Activated CD8-positive, alpha-beta T cell treated with anti-CD3 and anti-CD28 coated beads for 36 hours (primary cell): ENCODE measurements at regions not wholly inside any gene's neighbourhood (a gene's known extent, or its start where the extent isn't known, plus 50 kb on each side); places are given as distances from the start of the nearest gene placed in this dataset.

ENCODE experiments used
- ATAC-seq: fragments of 200-7000 bp; cut with Tn5 transposase; one replicate; pipeline ENCODE4 v1.10.0; 2021; ENCODE audit warnings: mild to moderate bottlenecking, moderate library complexity
- CTCF ChIA-PET: fragments of 350-600 bp; sonication (Branson Sonifier 250); formaldehyde crosslinking; loops from one replicate; lab custom pipeline; 2021; ENCODE audit warnings: antibody characterized with exemption; lab: Charles Lee
- POLR2A ChIA-PET: fragments of 350-600 bp; sonication (Branson Sonifier 250); formaldehyde crosslinking; loops from one replicate; lab custom pipeline; 2021; ENCODE audit warnings: antibody characterized with exemption; lab: Charles Lee
- DNase-seq: peaks from one replicate; pipeline ENCODE4 v3.0.0-alpha.2; 2020
- H3K27ac Mint-ChIP-seq: one replicate; pipeline ENCODE4 v1.8.0; 2021; ENCODE audit warnings: mild to moderate bottlenecking, mixed read lengths
- H3K27me3 Mint-ChIP-seq: one replicate; pipeline ENCODE4 v1.8.0; 2021; ENCODE audit warnings: mixed read lengths
- H3K36me3 Mint-ChIP-seq: one replicate; pipeline ENCODE4 v1.8.0; 2021; ENCODE audit warnings: low read depth, mixed read lengths
- H3K4me1 Mint-ChIP-seq: one replicate; pipeline ENCODE4 v1.8.0; 2021; ENCODE audit warnings: low read depth, mixed read lengths
- H3K4me3 Mint-ChIP-seq: one replicate; pipeline ENCODE4 v1.8.0; 2021; ENCODE audit warnings: mild to moderate bottlenecking, moderate library complexity, mixed read lengths
- H3K9me3 Mint-ChIP-seq: one replicate; pipeline ENCODE4 v1.8.0; 2021; ENCODE audit warnings: mixed read lengths
- intact Hi-C: fragments of 100-400 bp; cut with micrococcal nuclease; formaldehyde crosslinking; loops from one replicate; pipeline ENCODE4 v1.10.0; 2022
- TF ChIP-seq, protein P1 (sequence below): fragments of 200-600 bp; IDR thresholded peaks from one replicate; pipeline ENCODE4 v1.8.0; 2022; ENCODE audit warnings: antibody characterized with exemption, mild to moderate bottlenecking

DNA sequence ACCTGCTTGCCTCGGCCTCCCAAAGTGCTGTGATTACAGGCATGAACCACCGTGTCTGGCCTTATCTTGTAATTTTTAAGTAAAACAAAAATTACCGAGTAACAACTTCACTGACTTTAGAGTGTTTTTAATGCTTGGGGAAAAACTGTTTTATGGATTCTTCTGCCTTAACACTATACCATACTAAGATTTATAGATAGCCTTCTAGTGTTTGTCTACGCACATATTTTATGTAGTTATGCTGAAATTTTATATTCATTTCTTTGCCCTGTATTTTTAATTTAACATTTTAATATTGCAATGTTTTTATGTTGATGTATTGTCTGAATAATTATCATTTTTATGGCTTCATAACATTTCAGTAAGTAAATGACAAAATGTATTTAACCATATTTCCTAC is 96.4 kb upstream of the FTMT start:
- intact Hi-C loops, result no loop called here

DNA sequence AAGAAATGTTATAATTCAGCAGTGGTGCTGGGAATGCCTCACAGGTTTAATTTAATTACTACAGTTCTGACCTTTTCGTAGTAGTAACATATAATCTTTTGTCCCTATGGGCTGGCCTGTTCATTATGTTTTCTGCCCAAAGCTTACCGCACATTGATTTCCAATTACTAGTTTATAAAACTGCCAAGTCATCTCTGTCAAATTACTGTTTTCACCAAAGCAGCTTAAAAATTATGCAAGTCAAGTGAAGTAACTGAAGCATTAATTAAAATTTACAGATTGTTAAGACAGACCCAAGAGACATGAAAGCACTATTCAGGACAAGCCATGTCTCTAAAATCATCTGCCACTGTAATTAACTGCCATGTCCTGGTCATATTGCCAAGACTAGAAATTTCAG is 93.9 kb upstream of the FTMT start:
- DNase-seq (no peak), ATAC-seq (no peak)
- Mint-ChIP-seq H3K4me3 (no peak overlapping the region), H3K4me1 (no peaks in the 10 kb centered on the region), H3K9me3 (no peaks in the 10 kb centered on the region), H3K27ac (no peak overlapping the region), H3K27me3 (no peaks in the 10 kb centered on the region), H3K36me3 (no peaks in the 10 kb centered on the region)
- CTCF ChIA-PET, result no interaction called here
- TF ChIP-seq, protein P1, sequence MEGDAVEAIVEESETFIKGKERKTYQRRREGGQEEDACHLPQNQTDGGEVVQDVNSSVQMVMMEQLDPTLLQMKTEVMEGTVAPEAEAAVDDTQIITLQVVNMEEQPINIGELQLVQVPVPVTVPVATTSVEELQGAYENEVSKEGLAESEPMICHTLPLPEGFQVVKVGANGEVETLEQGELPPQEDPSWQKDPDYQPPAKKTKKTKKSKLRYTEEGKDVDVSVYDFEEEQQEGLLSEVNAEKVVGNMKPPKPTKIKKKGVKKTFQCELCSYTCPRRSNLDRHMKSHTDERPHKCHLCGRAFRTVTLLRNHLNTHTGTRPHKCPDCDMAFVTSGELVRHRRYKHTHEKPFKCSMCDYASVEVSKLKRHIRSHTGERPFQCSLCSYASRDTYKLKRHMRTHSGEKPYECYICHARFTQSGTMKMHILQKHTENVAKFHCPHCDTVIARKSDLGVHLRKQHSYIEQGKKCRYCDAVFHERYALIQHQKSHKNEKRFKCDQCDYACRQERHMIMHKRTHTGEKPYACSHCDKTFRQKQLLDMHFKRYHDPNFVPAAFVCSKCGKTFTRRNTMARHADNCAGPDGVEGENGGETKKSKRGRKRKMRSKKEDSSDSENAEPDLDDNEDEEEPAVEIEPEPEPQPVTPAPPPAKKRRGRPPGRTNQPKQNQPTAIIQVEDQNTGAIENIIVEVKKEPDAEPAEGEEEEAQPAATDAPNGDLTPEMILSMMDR, result no peak
- POLR2A ChIA-PET, result no interaction called here
- intact Hi-C loops, result no loop called here

More for the DNA sequence above, 96.4 kb upstream of the FTMT start:
- DNase-seq (no peak), ATAC-seq (no peak)
- ChIA-PET POLR2A (no interaction called here), CTCF (no interaction called here)
- Mint-ChIP-seq H3K27ac (no peak overlapping the region), H3K4me3 (no peak overlapping the region), H3K9me3 (no peaks in the 10 kb centered on the region), H3K36me3 (no peaks in the 10 kb centered on the region), H3K27me3 (no peaks in the 10 kb centered on the region), H3K4me1 (no peaks in the 10 kb centered on the region)
- TF ChIP-seq, protein P1, result no peak

DNA sequence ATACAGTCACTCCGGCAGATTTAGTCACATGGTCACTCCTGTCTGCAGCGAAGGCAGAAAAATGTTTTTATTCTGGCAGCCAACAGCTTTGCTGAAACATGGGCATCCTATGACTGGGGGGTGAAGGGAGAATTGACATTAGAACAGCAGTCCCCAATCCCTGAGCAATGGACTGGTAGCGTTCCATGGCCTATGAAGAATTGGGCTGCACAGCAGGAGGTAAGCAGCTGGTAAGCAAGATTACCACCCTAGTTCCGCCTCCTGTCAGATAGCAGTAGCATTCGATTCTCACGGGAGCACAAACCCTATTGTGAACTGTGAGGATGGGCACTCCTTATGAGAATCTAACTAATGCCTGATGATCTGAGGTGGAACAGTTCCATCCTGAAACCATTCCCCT is 93.1 kb upstream of the FTMT start:
- Mint-ChIP-seq H3K4me1 (no peaks in the 10 kb centered on the region), H3K27ac (no peak overlapping the region), H3K27me3 (no peaks in the 10 kb centered on the region), H3K9me3 (no peaks in the 10 kb centered on the region), H3K4me3 (no peak overlapping the region), H3K36me3 (no peaks in the 10 kb centered on the region)
- ChIA-PET POLR2A (no interaction called here), CTCF (no interaction called here)
- DNase-seq (no peak), ATAC-seq (no peak)
- TF ChIP-seq, protein P1, result no peak
- intact Hi-C loops, result no loop called here

DNA sequence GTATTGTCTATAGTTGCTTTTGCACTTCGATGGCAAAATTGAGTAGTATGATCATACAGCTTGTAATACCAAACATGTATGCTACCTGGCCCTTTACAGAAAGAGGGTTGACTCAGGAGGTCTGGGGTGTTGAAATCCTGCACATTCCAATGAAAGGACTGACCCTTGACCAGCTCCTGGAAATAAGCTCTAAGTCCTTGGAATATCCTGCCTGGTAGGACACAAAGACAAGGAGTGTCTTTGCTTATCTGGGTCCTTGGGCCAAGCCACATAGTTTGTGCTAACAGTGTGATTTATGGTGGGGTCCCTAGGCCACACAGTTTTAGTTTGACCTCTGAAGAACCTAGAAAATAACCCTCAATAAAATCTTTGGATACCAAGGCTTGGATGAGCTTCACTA is 89.3 kb upstream of the FTMT start:
- Mint-ChIP-seq H3K36me3 (no peaks in the 10 kb centered on the region), H3K27me3 (no peaks in the 10 kb centered on the region), H3K4me1 (no peaks in the 10 kb centered on the region), H3K9me3 (no peaks in the 10 kb centered on the region), H3K27ac (no peak overlapping the region), H3K4me3 (no peak overlapping the region)
- TF ChIP-seq, protein P1, result no peak
- intact Hi-C loops, result no loop called here
- POLR2A ChIA-PET, result no interaction called here
- CTCF ChIA-PET, result no interaction called here
- ATAC-seq (no peak), DNase-seq (no peak)

DNA sequence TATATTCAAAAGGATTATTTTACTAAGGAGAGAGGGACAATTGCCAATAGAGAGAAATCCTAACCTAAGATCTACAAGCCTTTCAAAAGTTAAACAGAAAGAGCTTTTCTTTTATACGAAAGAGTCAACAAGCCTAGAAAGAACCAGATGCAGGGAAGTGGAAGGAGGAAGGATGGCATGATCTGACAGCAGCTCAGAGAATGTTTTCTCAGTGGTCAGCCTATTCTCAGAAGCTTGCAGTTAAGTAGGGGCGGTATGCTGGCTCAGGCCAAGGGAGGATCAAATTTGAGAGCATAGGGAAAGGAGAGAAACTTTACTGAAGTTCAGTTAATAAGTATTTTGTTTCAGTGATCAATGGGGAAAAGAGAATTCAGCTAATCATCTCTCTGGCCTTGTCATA is 88.0 kb upstream of the FTMT start:
- intact Hi-C loops, result no loop called here
- ATAC-seq, result no peak
- no peak overlapping the region for H3K4me3 Mint-ChIP-seq
- no peak for DNase-seq
- no peaks in the 10 kb centered on the region for H3K27me3 Mint-ChIP-seq
- H3K27ac Mint-ChIP-seq, result no peak overlapping the region
- POLR2A ChIA-PET, result no interaction called here
- TF ChIP-seq, protein P1, result no peak
- CTCF ChIA-PET, result no interaction called here
- no peaks in the 10 kb centered on the region for H3K4me1 Mint-ChIP-seq
- no peaks in the 10 kb centered on the region for H3K9me3 Mint-ChIP-seq
- H3K36me3 Mint-ChIP-seq, result no peaks in the 10 kb centered on the region
